ENCODE measurements at regions not wholly inside any gene's neighbourhood (a gene's known extent, or its start where the extent isn't known, plus 50 kb on each side); places are given as distances from the start of the nearest gene placed in this dataset.

- no peak for DNase-seq (ENCODE audit: extremely low read depth, low read depth, low spot score)
Measured at GRCh38 chr1:212525479-212526110, 83.0 kb upstream of the ATF3 start.

DNA sequence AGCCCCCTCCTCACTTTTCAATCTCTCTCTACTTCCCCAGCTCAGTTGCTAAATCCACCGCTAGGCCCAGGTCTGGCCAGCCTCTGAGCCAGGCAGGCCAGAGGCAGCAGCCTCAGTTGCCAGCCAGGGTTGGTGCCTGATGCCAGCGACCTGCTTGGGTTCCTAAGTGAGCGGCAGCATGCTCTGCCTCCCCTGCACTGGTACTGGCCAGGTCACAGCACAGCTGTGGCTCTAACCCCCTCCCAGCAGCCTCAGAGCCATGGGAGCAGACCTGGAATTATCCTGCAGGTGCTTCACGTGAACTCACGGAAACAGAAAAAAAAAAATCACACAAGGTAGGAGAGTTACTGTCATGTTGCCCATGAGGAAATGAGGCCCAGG lies 82.5 kb upstream of the ATF3 start:
- no peak for DNase-seq (ENCODE audit: extremely low read depth, low read depth, low spot score)

DNA sequence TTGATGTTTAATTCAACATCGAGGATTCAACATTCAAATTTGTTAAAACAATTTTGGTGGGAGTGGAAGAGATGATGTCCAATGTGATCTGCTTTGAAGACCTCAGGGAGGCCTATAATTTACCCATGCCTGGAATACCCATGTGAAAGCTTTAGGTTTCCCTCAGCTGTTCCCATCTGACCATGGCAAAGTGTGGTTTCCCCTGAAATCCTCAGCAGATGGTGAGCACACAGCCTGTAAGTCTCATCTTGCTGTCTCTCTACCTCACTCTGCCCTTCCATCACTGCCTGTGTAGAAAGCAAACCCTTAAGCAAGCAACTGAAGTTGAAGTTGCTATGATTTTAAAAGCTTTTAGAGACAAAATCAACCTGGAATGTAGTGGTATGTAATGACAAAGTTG lies 80.1 kb upstream of the ATF3 start:
- DNase-seq (ENCODE audit: extremely low read depth, low read depth, low spot score) = no peak

DNA sequence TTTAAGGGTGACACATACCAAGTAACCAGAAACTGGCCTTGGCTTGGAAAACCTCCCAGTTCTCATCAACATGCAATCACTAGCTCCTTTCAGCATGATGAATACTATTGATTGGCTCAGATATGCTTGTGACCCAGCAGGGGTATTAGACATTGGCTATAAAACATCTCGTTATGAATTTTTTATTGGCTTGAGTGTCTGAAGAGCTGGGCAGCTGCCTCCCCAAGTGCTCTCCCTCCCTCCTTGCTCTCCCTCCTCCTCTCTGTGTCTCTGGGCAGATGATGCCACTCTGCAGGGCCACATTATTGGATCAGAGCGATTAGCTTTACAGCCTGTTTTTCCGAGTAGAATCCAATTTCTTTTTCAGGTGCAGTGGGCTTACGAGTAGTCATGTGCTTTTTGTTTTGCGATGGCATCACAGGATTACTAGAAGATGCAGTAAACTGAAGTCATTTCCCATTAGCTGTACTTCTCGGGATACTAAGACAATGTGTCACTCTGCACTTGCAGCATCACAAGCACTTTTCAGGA lies 79.3 kb upstream of the ATF3 start:
- DNase-seq (ENCODE audit: extremely low read depth, low read depth, low spot score) = no peak

DNA sequence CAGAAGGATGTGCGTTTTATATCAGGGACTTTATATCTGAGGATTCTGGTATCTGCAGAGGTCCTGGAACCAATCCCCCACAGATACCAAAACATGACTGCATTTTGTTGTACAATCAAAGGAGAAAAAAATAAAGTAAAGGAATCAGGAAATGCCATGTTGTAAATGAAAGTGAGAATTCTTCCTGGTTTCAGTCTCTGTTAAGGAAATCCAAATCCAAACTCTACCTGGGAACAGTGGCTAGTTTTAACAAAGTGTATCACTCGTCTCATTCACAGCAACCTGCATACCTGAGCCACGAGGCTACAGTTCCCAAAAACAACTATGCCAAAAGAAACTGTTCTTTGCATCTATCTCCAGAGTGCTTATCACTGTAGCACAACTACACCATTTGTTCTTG lies 77.3 kb upstream of the ATF3 start:
- DNase-seq (ENCODE audit: extremely low read depth, low read depth, low spot score) = no peak

GRCh38 chr1:212531796-212532195 lies 76.8 kb upstream of the ATF3 start:
- no peak for DNase-seq (ENCODE audit: extremely low read depth, low read depth, low spot score)

DNA sequence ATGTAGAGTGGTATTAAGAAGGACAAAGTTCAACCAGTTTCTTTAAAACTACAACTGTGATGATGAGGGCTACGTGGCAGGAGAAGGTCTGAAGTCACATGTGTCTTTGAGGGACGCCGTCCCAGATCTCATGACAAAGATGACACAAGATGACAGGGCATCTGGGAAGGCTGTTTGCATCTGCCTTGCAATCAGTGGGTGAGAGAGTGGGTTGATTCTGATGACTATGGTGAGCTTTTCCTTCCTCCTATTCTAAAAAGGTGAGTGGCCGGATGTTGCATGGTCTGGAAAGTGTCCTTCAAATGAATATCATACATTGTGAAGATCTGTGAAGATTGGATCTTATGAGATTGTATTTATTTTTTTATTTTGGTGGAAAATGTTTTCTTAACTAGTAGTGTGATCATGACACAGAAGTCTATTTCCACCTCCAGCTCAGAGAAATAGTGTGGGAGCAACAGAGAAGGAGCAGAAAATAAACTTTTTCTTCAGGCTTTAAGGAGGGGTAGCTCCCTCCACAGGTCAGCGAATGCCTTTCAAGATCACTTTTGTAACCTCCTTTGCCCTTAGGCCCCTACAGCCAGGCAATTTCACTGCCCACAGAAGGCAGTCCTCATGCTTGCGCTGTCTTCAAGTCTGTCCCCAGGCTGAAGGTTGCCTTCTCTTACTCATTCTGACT lies 76.0 kb upstream of the ATF3 start:
- no peak for DNase-seq (ENCODE audit: extremely low read depth, low read depth, low spot score)

DNA sequence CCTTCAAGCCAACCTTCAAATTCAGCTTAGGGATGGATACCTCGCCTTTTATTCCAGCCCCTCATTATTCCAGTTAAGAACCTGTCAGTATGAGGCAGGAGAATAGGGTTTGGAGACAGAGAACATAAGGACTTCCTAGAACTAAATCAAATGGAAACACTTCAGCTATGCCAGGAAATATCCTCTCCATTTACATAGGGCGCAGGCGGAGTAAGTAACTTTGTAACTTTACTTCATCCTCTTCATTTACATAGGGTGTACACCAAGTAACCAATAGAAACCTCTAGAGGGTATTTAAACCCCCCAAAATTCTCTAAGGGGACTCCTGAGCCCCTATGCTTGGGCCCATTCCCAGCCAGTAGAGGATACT lies 75.4 kb upstream of the ATF3 start:
- no peak for DNase-seq (ENCODE audit: extremely low read depth, low read depth, low spot score)

GRCh38 chr1:212536586-212536985 lies 72.0 kb upstream of the ATF3 start:
- no peak for DNase-seq (ENCODE audit: extremely low read depth, low read depth, low spot score)

- no peak for DNase-seq (ENCODE audit: extremely low read depth, low read depth, low spot score)
Measured at GRCh38 chr1:212537610-212538009, 71.0 kb upstream of the ATF3 start.

GRCh38 chr1:212539737-212540430 lies 68.7 kb upstream of the ATF3 start:
- DNase-seq (ENCODE audit: extremely low read depth, low read depth, low spot score) = no peak

GRCh38 chr1:212542761-212543187 lies 65.8 kb upstream of the ATF3 start:
- DNase-seq (ENCODE audit: extremely low read depth, low read depth, low spot score) = no peak

- DNase-seq (ENCODE audit: extremely low read depth, low read depth, low spot score) = no peak
Measured at GRCh38 chr1:212544110-212544509, 64.5 kb upstream of the ATF3 start.

GRCh38 chr1:212545941-212546635 lies 62.5 kb upstream of the ATF3 start:
- DNase-seq (ENCODE audit: extremely low read depth, low read depth, low spot score) = no peak

DNA sequence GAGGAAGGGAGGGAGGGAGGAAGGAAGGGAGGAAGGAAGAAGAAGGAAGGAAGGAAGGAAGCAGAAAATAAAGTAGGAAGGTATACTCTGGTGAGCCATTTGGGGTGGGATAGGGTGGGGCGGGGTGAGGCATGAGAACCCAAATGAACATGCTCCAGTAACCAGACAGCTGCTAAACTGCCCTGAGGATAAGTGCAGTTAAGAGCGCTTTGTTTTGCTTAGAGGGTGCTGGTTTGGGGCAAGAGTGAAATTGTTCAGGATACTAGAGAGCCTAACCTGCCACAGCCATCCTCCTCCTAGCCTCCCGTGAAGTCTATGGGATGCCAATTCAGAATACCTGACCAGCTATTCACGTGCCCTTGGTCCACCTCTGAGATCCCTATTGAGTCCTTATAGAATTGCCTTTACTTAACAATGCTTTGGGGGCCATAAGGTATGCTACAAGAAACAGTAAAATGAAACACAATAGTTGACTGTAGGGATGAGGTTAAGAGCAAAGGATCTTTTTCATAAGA lies 59.0 kb upstream of the ATF3 start:
- no peak for DNase-seq (ENCODE audit: extremely low read depth, low read depth, low spot score)

- no peak for DNase-seq (ENCODE audit: extremely low read depth, low read depth, low spot score)
Measured at GRCh38 chr1:212551929-212552328, 56.6 kb upstream of the ATF3 start.

DNA sequence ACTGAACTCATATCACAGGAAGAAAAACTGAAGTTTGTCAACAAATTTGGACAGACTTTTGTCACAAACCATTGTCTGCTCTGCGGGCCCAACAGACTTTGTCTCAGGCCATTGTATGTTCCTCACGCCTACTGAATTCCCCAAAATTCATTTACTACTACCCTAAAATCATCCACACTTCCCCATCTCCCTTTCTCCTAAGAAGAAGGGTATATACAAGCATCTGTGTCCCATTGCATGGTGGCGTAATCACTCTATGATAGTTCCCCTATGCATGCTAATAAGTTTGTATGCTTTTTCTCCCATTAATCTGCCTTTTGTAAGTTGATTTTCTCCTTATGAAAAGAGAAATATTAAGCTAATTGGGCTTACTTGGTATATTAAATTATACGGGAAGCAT lies 54.9 kb upstream of the ATF3 start:
- no peak for DNase-seq (ENCODE audit: extremely low read depth, low read depth, low spot score)

GRCh38 chr1:212554401-212554800 lies 54.2 kb upstream of the ATF3 start:
- no peak for DNase-seq (ENCODE audit: extremely low read depth, low read depth, low spot score)

DNA sequence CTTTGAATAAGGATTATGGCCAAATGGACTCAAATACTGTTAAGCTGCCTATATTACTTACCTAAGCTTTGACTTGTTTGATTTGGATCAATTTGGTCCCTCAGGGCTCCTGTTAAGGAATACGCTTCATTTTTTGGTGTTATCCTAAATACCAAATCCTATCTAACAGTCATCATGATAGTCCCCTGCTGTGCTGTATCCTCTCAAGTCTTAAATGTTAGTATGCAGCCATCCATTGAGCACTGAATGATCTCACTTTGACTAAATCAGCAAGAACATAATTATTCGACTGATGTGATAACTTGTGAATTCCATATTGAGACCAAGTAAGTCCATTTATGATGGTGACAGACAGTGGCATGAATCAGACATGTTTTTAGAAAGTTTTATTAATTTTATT lies 53.1 kb upstream of the ATF3 start:
- DNase-seq (ENCODE audit: extremely low read depth, low read depth, low spot score) = no peak

GRCh38 chr1:212556822-212557549 lies 51.6 kb upstream of the ATF3 start:
- DNase-seq (ENCODE audit: extremely low read depth, low read depth, low spot score) = no peak
